OCI-LY7 (cell line): ENCODE measurements at regions not wholly inside any gene's neighbourhood (a gene's known extent, or its start where the extent isn't known, plus 50 kb on each side); places are given as distances from the start of the nearest gene placed in this dataset.

ENCODE experiments used
- BruUV-seq: library from RNA; stranded (reverse); fragments of 400-500 nt; replicated peaks from 2 replicates; lab custom pipeline; 2021; lab: Mats Ljungman, UMichigan
- CTCF ChIA-PET: fragments of 300-600 bp; sonication (Branson Sonifier 250); formaldehyde crosslinking; loops from one replicate; lab custom pipeline; 2022; ENCODE audit warnings: antibody characterized with exemption; ENCODE audit not compliant: unreplicated experiment; lab: Charles Lee
- POLR2A ChIA-PET: fragments of 300-600 bp; sonication (Branson Sonifier 250); formaldehyde crosslinking; loops from one replicate; lab custom pipeline; 2022; ENCODE audit warnings: antibody characterized with exemption; lab: Charles Lee
- DNase-seq: peaks from one replicate; pipeline ENCODE4 v3.0.0-alpha.2; 2015; ENCODE audit warnings: low spot score
- H2AFZ ChIP-seq: fragments of 200-600 bp; sonication (generic), shearing (Covaris generic); 2 replicates; pipeline ENCODE4 v1.6.1; 2014; ENCODE audit warnings: mild to moderate bottlenecking, antibody characterized with exemption, low read length, moderate library complexity
- H3K27ac ChIP-seq: fragments of 200-600 bp; sonication (generic); 2 replicates; pipeline ENCODE4 v1.5.1; 2014; ENCODE audit warnings: mixed run types, low read depth, mild to moderate bottlenecking, moderate library complexity, low read length, inconsistent platforms; ENCODE audit not compliant: poor library complexity, severe bottlenecking
- H3K36me3 ChIP-seq: fragments of 200-600 bp; sonication (generic); 2 replicates; pipeline ENCODE4 v1.6.1; 2014; ENCODE audit warnings: mild to moderate bottlenecking, antibody characterized with exemption, low read length, moderate library complexity, mixed read lengths; ENCODE audit not compliant: insufficient read depth
- H3K4me1 ChIP-seq: fragments of 200-600 bp; sonication (generic); 2 replicates; pipeline ENCODE4 v1.5.1; 2014; ENCODE audit warnings: mild to moderate bottlenecking, low read length; ENCODE audit not compliant: insufficient read depth, poor library complexity, severe bottlenecking
- H3K4me2 ChIP-seq: fragments of 200-600 bp; sonication (generic); 2 replicates; pipeline ENCODE4 v1.6.1; 2014; ENCODE audit warnings: mild to moderate bottlenecking, low read length
- H3K4me3 ChIP-seq: fragments of 200-600 bp; sonication (generic); 2 replicates; pipeline ENCODE4 v1.5.1; 2014; ENCODE audit warnings: mild to moderate bottlenecking, low read depth, low read length; ENCODE audit not compliant: poor library complexity, severe bottlenecking
- H3K79me2 ChIP-seq: fragments of 200-600 bp; sonication (generic); 2 replicates; pipeline ENCODE4 v1.6.1; 2016; ENCODE audit warnings: low read depth, mild to moderate bottlenecking, low read length, moderate library complexity, mixed read lengths; ENCODE audit not compliant: insufficient read depth
- H3K9me2 ChIP-seq: fragments of 200-600 bp; sonication (generic); 2 replicates; pipeline ENCODE4 v1.6.1; 2016; ENCODE audit warnings: mild to moderate bottlenecking, low read length, mixed read lengths; ENCODE audit not compliant: insufficient read depth
- H3K9me3 ChIP-seq: fragments of 200-600 bp; sonication (generic); 2 replicates; pipeline ENCODE4 v1.6.1; 2014; ENCODE audit warnings: mild to moderate bottlenecking, mixed run types, low read length, mixed read lengths
- H4K20me1 ChIP-seq: fragments of 200-600 bp; sonication (generic); 2 replicates; pipeline ENCODE4 v1.6.1; 2014; ENCODE audit warnings: mild to moderate bottlenecking, antibody characterized with exemption, low read length, moderate library complexity, mixed read lengths; ENCODE audit not compliant: insufficient read depth
- EZH2phosphoT487 ChIP-seq: fragments of 200-600 bp; sonication (generic); IDR thresholded peaks from 2 replicates; pipeline ENCODE4 v1.6.1; 2018; ENCODE audit warnings: low read depth, borderline replicate concordance, mild to moderate bottlenecking, mixed run types, antibody characterized with exemption, low read length, moderate library complexity, mixed read lengths
- intact Hi-C: fragments of 100-400 bp; cut with micrococcal nuclease; formaldehyde crosslinking; loops from one replicate; pipeline ENCODE4 v1.10.0; 2022; ENCODE audit not compliant: unreplicated experiment
- TF ChIP-seq, protein P1 (sequence below): fragments of 200-600 bp; sonication (generic); conservative IDR thresholded peaks from 2 replicates; pipeline ENCODE4 v1.5.1; 2014; ENCODE audit warnings: mild to moderate bottlenecking, antibody characterized with exemption, low read length, moderate library complexity, mixed read lengths

DNA sequence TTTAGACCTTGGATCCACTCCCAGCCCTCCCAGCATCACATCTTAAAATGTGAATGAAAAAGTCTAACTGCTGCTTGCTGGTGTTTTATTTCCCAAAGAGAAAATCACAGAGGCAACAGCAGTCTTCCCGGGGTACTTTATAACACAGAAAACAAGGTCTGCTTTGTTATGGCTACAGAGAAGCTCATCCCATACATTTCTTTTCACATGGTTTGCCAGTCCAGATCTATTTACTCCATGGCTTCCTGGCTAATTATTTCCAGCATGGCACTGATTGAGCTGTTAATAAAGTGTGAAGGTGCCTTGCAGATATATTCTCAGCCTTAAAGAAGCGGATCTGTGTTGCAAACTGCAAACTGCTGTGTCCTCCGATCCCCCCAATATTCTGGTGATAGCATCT lies 466.1 kb upstream of the CFAP20DC start:
- H3K4me1 ChIP-seq: no peaks in the 10 kb centered on the region
- no peaks in the 10 kb centered on the region for H3K79me2 ChIP-seq
- intact Hi-C loops: no loop called here
- H2AFZ ChIP-seq: no peak overlapping the region
- POLR2A ChIA-PET: no interaction called here
- H3K9me3 ChIP-seq: no peaks in the 10 kb centered on the region
- H3K36me3 ChIP-seq: no peaks in the 10 kb centered on the region
- no peak overlapping the region for H3K27ac ChIP-seq
- DNase-seq: no peak
- H3K4me2 ChIP-seq: no peak overlapping the region
- no peaks in the 10 kb centered on the region for H3K9me2 ChIP-seq
- no TSS peak for BruUV-seq
- no peak overlapping the region for H3K4me3 ChIP-seq
- CTCF ChIA-PET: no interaction called here
- TF ChIP-seq EZH2phosphoT487: no peak
- TF ChIP-seq, protein P1, sequence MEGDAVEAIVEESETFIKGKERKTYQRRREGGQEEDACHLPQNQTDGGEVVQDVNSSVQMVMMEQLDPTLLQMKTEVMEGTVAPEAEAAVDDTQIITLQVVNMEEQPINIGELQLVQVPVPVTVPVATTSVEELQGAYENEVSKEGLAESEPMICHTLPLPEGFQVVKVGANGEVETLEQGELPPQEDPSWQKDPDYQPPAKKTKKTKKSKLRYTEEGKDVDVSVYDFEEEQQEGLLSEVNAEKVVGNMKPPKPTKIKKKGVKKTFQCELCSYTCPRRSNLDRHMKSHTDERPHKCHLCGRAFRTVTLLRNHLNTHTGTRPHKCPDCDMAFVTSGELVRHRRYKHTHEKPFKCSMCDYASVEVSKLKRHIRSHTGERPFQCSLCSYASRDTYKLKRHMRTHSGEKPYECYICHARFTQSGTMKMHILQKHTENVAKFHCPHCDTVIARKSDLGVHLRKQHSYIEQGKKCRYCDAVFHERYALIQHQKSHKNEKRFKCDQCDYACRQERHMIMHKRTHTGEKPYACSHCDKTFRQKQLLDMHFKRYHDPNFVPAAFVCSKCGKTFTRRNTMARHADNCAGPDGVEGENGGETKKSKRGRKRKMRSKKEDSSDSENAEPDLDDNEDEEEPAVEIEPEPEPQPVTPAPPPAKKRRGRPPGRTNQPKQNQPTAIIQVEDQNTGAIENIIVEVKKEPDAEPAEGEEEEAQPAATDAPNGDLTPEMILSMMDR: no peak
- no peaks in the 10 kb centered on the region for H4K20me1 ChIP-seq

DNA sequence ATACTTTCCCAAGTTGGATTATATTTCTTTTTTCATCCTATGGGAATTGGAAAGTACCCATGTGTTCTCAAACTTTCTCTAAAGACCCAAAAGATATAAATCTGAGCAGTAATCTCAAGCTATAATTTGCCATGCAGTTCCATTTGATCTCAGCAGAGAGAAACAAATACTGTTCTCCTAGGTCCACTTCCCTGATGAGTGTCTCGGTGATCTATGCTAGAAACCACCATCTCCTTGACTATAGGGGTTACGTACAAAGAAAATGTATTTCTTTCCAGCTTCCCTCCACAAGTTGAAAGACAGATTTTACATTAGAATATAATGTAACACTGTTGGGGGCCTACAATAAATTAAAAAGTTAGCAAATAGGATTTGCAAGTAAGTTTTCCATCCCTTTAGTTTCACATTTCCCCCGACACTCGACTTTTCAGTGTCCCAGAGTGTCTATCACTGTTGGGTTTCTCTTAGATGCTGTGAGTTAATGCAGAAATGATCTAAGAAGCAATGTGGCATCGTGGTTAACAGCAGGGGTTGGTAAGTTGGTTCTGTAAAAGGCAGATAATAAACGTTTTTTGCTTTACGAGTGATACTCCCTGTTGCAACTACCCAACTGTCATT lies 465.1 kb upstream of the CFAP20DC start:
- no peak for TF ChIP-seq EZH2phosphoT487
- TF ChIP-seq, protein P1: no peak
- Histone ChIP-seq H2AFZ (no peak overlapping the region), H3K79me2 (no peaks in the 10 kb centered on the region), H4K20me1 (no peaks in the 10 kb centered on the region), H3K4me1 (no peaks in the 10 kb centered on the region), H3K4me2 (no peak overlapping the region), H3K9me3 (no peaks in the 10 kb centered on the region), H3K4me3 (no peak overlapping the region), H3K9me2 (no peaks in the 10 kb centered on the region), H3K36me3 (no peaks in the 10 kb centered on the region), H3K27ac (no peak overlapping the region)
- no peak for DNase-seq
- POLR2A ChIA-PET: no interaction called here
- intact Hi-C loops: no loop called here
- CTCF ChIA-PET: no interaction called here
- no TSS peak for BruUV-seq

DNA sequence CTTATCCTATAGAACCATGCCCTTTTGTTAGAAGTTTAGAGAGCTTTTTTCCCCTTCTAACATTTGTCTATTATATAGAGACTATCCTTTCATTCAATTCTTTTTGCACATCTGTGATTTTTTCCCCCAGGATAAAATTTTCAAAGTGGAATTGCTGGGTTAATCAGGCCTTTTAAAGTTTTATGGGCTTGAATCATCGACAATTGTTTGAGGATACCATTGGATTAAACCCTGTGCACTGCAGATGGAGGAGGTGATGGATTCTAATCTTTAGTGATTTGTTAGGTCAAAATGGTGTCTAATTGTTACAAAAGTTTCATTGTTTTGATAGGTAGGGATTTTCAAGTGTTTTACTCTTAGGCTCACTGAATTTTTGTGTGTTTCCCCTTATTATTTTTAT lies 463.7 kb upstream of the CFAP20DC start:
- no peaks in the 10 kb centered on the region for H4K20me1 ChIP-seq
- no peak overlapping the region for H3K27ac ChIP-seq
- intact Hi-C loops: no loop called here
- H3K9me3 ChIP-seq: no peaks in the 10 kb centered on the region
- H3K79me2 ChIP-seq: no peaks in the 10 kb centered on the region
- H3K4me1 ChIP-seq: no peaks in the 10 kb centered on the region
- ChIA-PET CTCF (no interaction called here), POLR2A (no interaction called here)
- no peak overlapping the region for H3K4me2 ChIP-seq
- TF ChIP-seq, protein P1: no peak
- TF ChIP-seq EZH2phosphoT487: no peak
- no peaks in the 10 kb centered on the region for H3K9me2 ChIP-seq
- H2AFZ ChIP-seq: no peak overlapping the region
- no TSS peak for BruUV-seq
- no peaks in the 10 kb centered on the region for H3K36me3 ChIP-seq
- DNase-seq: no peak
- H3K4me3 ChIP-seq: no peak overlapping the region
